Heart right ventricle (tissue), 16 donors: ENCODE measurements at regions not wholly inside any gene's neighbourhood (a gene's known extent, or its start where the extent isn't known, plus 50 kb on each side); places are given as distances from the start of the nearest gene placed in this dataset.

ENCODE experiments used
- ATAC-seq, 8 donors: fragments of 200-7000 bp; cut with Tn5 transposase; one replicate each; pipeline ENCODE4 v1.9.1; 2020; ENCODE audit warnings: mild to moderate bottlenecking in 8 of 8, moderate library complexity in 8 of 8, moderate number of reproducible peaks in 1 of 8
- DNase-seq, 2 donors: peaks; one replicate each; pipeline ENCODE4 v3.0.0-alpha.2; 2020
- H3K27ac ChIP-seq, 10 donors: fragments of 200-600 bp; sonication (generic) in 2 of 10; one replicate each; pipeline versions ENCODE4 v1.5.0 to v1.8.0; 2020 to 2022; ENCODE audit warnings: mild to moderate bottlenecking in 3 of 10
- H3K27me3 ChIP-seq, 7 donors: fragments of 200-600 bp; one replicate each; pipeline ENCODE4 v1.8.0; 2021 to 2022; ENCODE audit warnings: mild to moderate bottlenecking in 2 of 7
- H3K36me3 ChIP-seq, 9 donors: fragments of 200-600 bp; sonication (generic) in 1 of 9; one replicate each; pipeline versions ENCODE4 v1.5.0 to v1.8.0; 2020 to 2022; ENCODE audit warnings: mild to moderate bottlenecking in 2 of 9
- H3K4me1 ChIP-seq, 9 donors: fragments of 200-600 bp; sonication (generic) in 1 of 9; one replicate each; pipeline versions ENCODE4 v1.5.0 to v1.8.0; 2020 to 2022; ENCODE audit warnings: mild to moderate bottlenecking in 4 of 9
- H3K4me3 ChIP-seq, 10 donors: fragments of 200-600 bp; sonication (generic) in 2 of 10; one replicate each; pipeline versions ENCODE4 v1.5.0 to v1.8.0; 2020 to 2022; ENCODE audit warnings: mild to moderate bottlenecking in 7 of 10, moderate library complexity in 2 of 10
- H3K9me3 ChIP-seq, 11 donors: fragments of 200-600 bp in 10 of 11; sonication (generic) in 2 of 11; one replicate each; pipeline versions ENCODE4 v1.5.0 to v1.8.0; 2013 to 2022; ENCODE audit warnings: mild to moderate bottlenecking in 2 of 11, control low read depth in 1 of 11, moderate library complexity in 1 of 11
- WGBS, 2 donors: extraction: QIAGEN DNeasy Blood & Tissue Kit; methylation state at CpG; one replicate each; pipeline ENCODE4 v1.1.7; 2013; ENCODE audit warnings: inconsistent platforms in 1 of 2; 5-methylcytosine and 5-hydroxymethylcytosine counted together
- intact Hi-C, 10 donors: fragments of 100-400 bp; cut with DNase I; formaldehyde crosslinking; loops; one replicate each; pipeline versions ENCODE4 v1.11.1 to v1.14.2; 2022
- TF ChIP-seq, protein P1 (sequence below), 9 donors: fragments of 200-600 bp; sonication (generic) in 2 of 9; IDR thresholded peaks; one replicate each; pipeline versions ENCODE4 v1.5.0 to v1.8.0; 2021 to 2022; ENCODE audit warnings: antibody characterized with exemption in 9 of 9, mild to moderate bottlenecking in 5 of 9, moderate library complexity in 1 of 9
- donor health status: Arrhythmogenic right ventricular cardiomyopathy.
- donor health status: ischemic (EF 13 %, LVEDD 7.1; RV severe dilation, severe dysfunction).
- donor health status: healthy with polysubstance abuse.
- donor health status: DM: no; HTN: yes; CAD: no.
- donor health status: DM: no; HTN: no; CAD: no.
- donor health status: ischemic (EF 25% LVEDD 6.9; RV normal size, moderate dysfunction).
- donor health status: ischemic (EF 25% LVEDD 5.7; RV mildly dilated, moderate dysfunction).
- donor health status: healthy.
- donor health status: DM: yes; HTN: yes; CAD: no.
- donor health status: Ischemic cardiomyopathy.
- donor health status: ischemic (EF 35%, LVEDD 5.7; RV mildly dilated, moderate dysfunction).
- donor health status: nonischemic (EF 11% LVEDD 7.7; RV severe dilation, severe dysfunction).
- donor health status: DM: yes; HTN: yes; CAD: no.
- donor health status: PGD.
- donor health status: ischemic (EF 29% LVEDD 5.4; RV normal size, mild dysfunction).
- donor health status: nonischemic (EF 23%, LVEDD 6.1; RV moderate dilation, normal function).

DNA sequence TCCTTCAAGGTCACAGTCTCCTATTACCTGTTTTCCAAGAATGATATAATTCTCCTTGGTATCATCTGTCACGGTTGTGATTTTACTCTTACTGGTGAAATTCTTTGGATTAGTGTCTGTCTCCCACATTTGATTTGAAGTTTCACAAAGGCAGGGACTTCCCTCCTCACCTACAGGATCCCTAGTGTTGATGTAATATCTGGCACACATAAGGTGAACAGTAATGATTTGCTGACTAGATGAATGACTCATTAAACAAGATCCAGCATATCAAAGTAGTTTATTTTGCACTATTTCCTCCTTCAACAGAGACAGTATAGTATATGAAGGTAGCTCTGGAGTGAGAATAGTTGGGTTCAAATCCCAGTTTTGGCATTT is 135.3 kb upstream of the IL1RAPL2 start:
- intact Hi-C loops = no loop called here

DNA sequence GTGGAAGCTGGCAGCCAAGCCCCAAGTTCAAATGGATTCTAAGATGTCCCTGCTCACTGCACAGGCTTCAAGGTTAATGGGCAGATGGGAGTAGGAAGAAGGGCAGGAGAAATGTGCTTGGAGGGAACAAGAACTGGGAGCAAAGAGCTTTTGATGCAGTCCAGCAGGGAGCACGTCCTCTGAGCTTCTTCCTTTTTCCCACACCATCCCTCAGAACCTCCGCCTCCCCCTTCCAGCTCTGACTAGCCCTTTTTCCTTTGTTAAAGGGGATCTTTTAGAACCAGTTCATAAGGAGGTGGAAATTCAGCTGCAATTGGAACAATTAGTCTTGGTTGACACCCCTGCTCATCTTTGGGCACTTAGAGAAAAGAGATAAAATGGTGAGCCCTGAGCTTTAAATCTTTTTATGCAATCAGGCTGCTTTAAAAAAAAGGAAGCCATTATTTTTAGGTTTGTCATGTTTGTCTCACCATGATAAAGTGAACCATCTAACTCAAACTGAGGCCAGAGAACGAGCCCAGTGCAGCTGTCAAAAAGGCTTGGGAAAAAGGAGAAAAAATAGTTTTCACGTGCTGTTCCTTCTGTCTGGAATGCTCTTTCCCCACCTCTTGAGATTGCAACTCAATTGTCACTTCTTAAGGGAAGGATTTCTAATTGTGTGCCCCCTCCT is 135.8 kb upstream of the IL1RAPL2 start:
- intact Hi-C loops = no loop called here
- Histone ChIP-seq H3K9me3 (no peaks in the 10 kb centered on the region), H3K27me3 (peaks cover 0 to 66% (median 0%) of the 10 kb centered on the region in 7 donors), H3K27ac (no peak overlapping the region), H3K36me3 (no peaks in the 10 kb centered on the region), H3K4me1 (no peaks in the 10 kb centered on the region), H3K4me3 (no peak overlapping the region)
- ATAC-seq = no peak
- WGBS, 2 donors = 21 to 46% methylated on average over 4 of the region's 4 CpGs
- TF ChIP-seq, protein P1, sequence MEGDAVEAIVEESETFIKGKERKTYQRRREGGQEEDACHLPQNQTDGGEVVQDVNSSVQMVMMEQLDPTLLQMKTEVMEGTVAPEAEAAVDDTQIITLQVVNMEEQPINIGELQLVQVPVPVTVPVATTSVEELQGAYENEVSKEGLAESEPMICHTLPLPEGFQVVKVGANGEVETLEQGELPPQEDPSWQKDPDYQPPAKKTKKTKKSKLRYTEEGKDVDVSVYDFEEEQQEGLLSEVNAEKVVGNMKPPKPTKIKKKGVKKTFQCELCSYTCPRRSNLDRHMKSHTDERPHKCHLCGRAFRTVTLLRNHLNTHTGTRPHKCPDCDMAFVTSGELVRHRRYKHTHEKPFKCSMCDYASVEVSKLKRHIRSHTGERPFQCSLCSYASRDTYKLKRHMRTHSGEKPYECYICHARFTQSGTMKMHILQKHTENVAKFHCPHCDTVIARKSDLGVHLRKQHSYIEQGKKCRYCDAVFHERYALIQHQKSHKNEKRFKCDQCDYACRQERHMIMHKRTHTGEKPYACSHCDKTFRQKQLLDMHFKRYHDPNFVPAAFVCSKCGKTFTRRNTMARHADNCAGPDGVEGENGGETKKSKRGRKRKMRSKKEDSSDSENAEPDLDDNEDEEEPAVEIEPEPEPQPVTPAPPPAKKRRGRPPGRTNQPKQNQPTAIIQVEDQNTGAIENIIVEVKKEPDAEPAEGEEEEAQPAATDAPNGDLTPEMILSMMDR (IDR thresholded peaks at IDR 0.05) = no peak
- no peak for DNase-seq

More for the DNA sequence above, 135.3 kb upstream of the IL1RAPL2 start:
- no peaks in the 10 kb centered on the region for H3K4me1 ChIP-seq
- H3K27ac ChIP-seq = no peak overlapping the region
- TF ChIP-seq, protein P1 (IDR thresholded peaks at IDR 0.05) = no peak
- DNase-seq (no peak), ATAC-seq (no peak)
- no peaks in the 10 kb centered on the region for H3K9me3 ChIP-seq
- peaks cover 0 to 61% (median 0%) of the 10 kb centered on the region in 7 donors for H3K27me3 ChIP-seq
- no peak overlapping the region for H3K4me3 ChIP-seq
- H3K36me3 ChIP-seq = no peaks in the 10 kb centered on the region
- 70 to 74% methylated on average over 1 of the region's 1 CpG for WGBS, 2 donors

DNA sequence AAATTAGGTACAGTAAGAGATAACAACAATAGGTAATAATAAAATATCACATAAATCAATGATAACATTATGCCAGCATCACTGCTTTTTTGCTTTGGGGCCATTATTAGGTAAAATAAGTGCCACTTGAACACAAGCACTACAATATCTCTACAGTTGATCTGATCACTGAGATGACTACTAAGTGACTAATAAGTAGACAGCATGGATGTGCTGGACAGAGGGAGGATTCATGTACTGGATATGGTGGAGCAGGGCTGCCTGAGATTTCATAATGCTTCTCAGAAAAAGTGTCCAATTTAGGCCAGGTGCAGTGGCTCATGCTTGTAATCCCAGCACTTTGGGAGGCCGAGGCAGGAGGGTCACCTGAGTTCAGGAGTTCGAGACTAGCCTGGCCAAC is 137.8 kb upstream of the IL1RAPL2 start:
- H3K36me3 ChIP-seq = no peaks in the 10 kb centered on the region
- H3K4me1 ChIP-seq = no peaks in the 10 kb centered on the region
- no peak overlapping the region for H3K4me3 ChIP-seq
- H3K9me3 ChIP-seq = no peaks in the 10 kb centered on the region
- no peak overlapping the region for H3K27ac ChIP-seq
- WGBS, 2 donors = 77 to 95% methylated on average over 2 of the region's 2 CpGs
- DNase-seq (no peak), ATAC-seq (no peak)
- H3K27me3 ChIP-seq = peaks cover 0 to 62% (median 0%) of the 10 kb centered on the region in 7 donors
- intact Hi-C loops = no loop called here
- TF ChIP-seq, protein P1 (IDR thresholded peaks at IDR 0.05) = no peak

DNA sequence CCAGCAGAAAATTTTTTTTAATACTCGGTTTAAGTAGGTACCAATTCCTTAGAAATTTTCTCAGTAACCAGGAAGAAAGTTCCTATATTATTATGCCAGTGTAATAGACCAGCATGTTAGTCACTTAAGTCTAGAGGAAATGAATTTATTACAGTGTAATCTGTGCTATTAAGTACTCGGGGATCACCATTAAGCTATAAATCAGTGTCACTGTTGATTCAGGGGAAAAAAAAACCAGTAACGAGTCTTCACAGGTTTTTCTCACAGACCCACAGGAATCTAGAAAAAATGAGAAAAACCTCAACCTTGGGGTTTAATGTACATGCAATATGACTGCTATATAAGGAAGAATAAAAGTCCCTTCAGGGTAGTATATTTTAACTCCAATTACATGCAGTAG is 138.3 kb upstream of the IL1RAPL2 start:
- H3K4me1 ChIP-seq = no peaks in the 10 kb centered on the region
- intact Hi-C loops = no loop called here
- DNase-seq = no peak
- TF ChIP-seq, protein P1 (IDR thresholded peaks at IDR 0.05) = no peak
- H3K36me3 ChIP-seq = no peaks in the 10 kb centered on the region
- WGBS, 2 donors = 79 to 91% methylated on average over 3 of the region's 3 CpGs
- no peak overlapping the region for H3K27ac ChIP-seq
- peaks cover 0 to 56% (median 0%) of the 10 kb centered on the region in 7 donors for H3K27me3 ChIP-seq
- H3K4me3 ChIP-seq = no peak overlapping the region
- ATAC-seq = no peak
- H3K9me3 ChIP-seq = no peaks in the 10 kb centered on the region
